ENCODE measurements at regions not wholly inside any gene's neighbourhood (a gene's known extent, or its start where the extent isn't known, plus 50 kb on each side); places are given as distances from the start of the nearest gene placed in this dataset.

- H3K27ac ChIP-seq (ENCODE audit: low read depth in 1 of 2, low read length in 2 of 2): no peak overlapping the region
- H3K4me1 Mint-ChIP-seq (ENCODE audit: low read depth): peaks cover 10% of the 10 kb centered on the region
- no peaks in the 10 kb centered on the region for H3K9me3 Mint-ChIP-seq
- H3K36me3 ChIP-seq (ENCODE audit: insufficient read depth, low read length): no peaks in the 10 kb centered on the region
- no peak for DNase-seq
- ATAC-seq (ENCODE audit: poor library complexity): no peak
- TF ChIP-seq CTCF (IDR thresholded peaks at IDR 0.05): no peak
- ChIA-PET POLR2A (no interaction called here), CTCF (no interaction called here)
- no peaks in the 10 kb centered on the region for H3K36me3 Mint-ChIP-seq (ENCODE audit: low read depth)
- H3K4me1 ChIP-seq (ENCODE audit: insufficient read depth, low read length): no peaks in the 10 kb centered on the region
- no peak overlapping the region for H3K4me3 Mint-ChIP-seq
- no peak overlapping the region for H3K4me3 ChIP-seq (ENCODE audit: low read length)
- no peak overlapping the region for H3K27ac Mint-ChIP-seq
- peaks cover 0 to 16% of the 10 kb centered on the region in 2 experiments for H3K9me3 ChIP-seq (ENCODE audit: control insufficient read depth in 1 of 2, insufficient read depth in 1 of 2, low read length in 2 of 2)
- H3K27me3 Mint-ChIP-seq: peaks cover 8% of the 10 kb centered on the region
- intact Hi-C loops (cut with DNase I, micrococcal nuclease): no loop called here
- no peaks in the 10 kb centered on the region for H3K27me3 ChIP-seq (ENCODE audit: control insufficient read depth in 1 of 2, insufficient read depth in 2 of 2, low read length in 2 of 2)
These were observed 99.0 kb upstream of the RANBP6 start for GRCh38 chr9:6114424-6114823.

GRCh38 chr9:6113819-6114218, 98.4 kb upstream of the RANBP6 start:
- H3K4me3 Mint-ChIP-seq: no peak overlapping the region
- ATAC-seq (ENCODE audit: poor library complexity) (no peak), DNase-seq (no peak)
- no peak overlapping the region for H3K27ac Mint-ChIP-seq
- H3K4me1 ChIP-seq (ENCODE audit: insufficient read depth, low read length): no peaks in the 10 kb centered on the region
- peaks cover 15% of the 10 kb centered on the region for H3K4me1 Mint-ChIP-seq (ENCODE audit: low read depth)
- H3K9me3 Mint-ChIP-seq: no peaks in the 10 kb centered on the region
- TF ChIP-seq CTCF (IDR thresholded peaks at IDR 0.05): no peak
- intact Hi-C loops (cut with DNase I, micrococcal nuclease): no loop called here
- no peaks in the 10 kb centered on the region for H3K36me3 Mint-ChIP-seq (ENCODE audit: low read depth)
- H3K36me3 ChIP-seq (ENCODE audit: insufficient read depth, low read length): no peaks in the 10 kb centered on the region
- ChIA-PET POLR2A (no interaction called here), CTCF (no interaction called here)
- H3K27ac ChIP-seq (ENCODE audit: low read depth in 1 of 2, low read length in 2 of 2): no peak overlapping the region
- peaks cover 7% of the 10 kb centered on the region for H3K27me3 Mint-ChIP-seq
- H3K27me3 ChIP-seq (ENCODE audit: control insufficient read depth in 1 of 2, insufficient read depth in 2 of 2, low read length in 2 of 2): no peaks in the 10 kb centered on the region
- H3K9me3 ChIP-seq (ENCODE audit: control insufficient read depth in 1 of 2, insufficient read depth in 1 of 2, low read length in 2 of 2): peaks cover 0 to 16% of the 10 kb centered on the region in 2 experiments
- no peak overlapping the region for H3K4me3 ChIP-seq (ENCODE audit: low read length)

GRCh38 chr9:6113312-6113711, 97.9 kb upstream of the RANBP6 start:
- ATAC-seq (ENCODE audit: poor library complexity) (no peak), DNase-seq (no peak)
- no peaks in the 10 kb centered on the region for H3K9me3 Mint-ChIP-seq
- H3K9me3 ChIP-seq (ENCODE audit: control insufficient read depth in 1 of 2, insufficient read depth in 1 of 2, low read length in 2 of 2): peaks cover 0 to 16% of the 10 kb centered on the region in 2 experiments
- H3K4me1 ChIP-seq (ENCODE audit: insufficient read depth, low read length): no peaks in the 10 kb centered on the region
- no peaks in the 10 kb centered on the region for H3K36me3 ChIP-seq (ENCODE audit: insufficient read depth, low read length)
- no peaks in the 10 kb centered on the region for H3K36me3 Mint-ChIP-seq (ENCODE audit: low read depth)
- H3K4me3 Mint-ChIP-seq: no peak overlapping the region
- TF ChIP-seq CTCF (IDR thresholded peaks at IDR 0.05): no peak
- CTCF ChIA-PET: no interaction called here
- no peak overlapping the region for H3K27ac Mint-ChIP-seq
- POLR2A ChIA-PET: no interaction called here
- intact Hi-C loops (cut with DNase I, micrococcal nuclease): no loop called here
- no peak overlapping the region for H3K4me3 ChIP-seq (ENCODE audit: low read length)
- H3K4me1 Mint-ChIP-seq (ENCODE audit: low read depth): peaks cover 15% of the 10 kb centered on the region
- H3K27ac ChIP-seq (ENCODE audit: low read depth in 1 of 2, low read length in 2 of 2): no peak overlapping the region
- H3K27me3 ChIP-seq (ENCODE audit: control insufficient read depth in 1 of 2, insufficient read depth in 2 of 2, low read length in 2 of 2): no peaks in the 10 kb centered on the region
- H3K27me3 Mint-ChIP-seq: peaks cover 2% of the 10 kb centered on the region

Data from CD4-positive, alpha-beta T cell (primary cell).